ENCODE measurements at regions not wholly inside any gene's neighbourhood (a gene's known extent, or its start where the extent isn't known, plus 50 kb on each side); places are given as distances from the start of the nearest gene placed in this dataset.
"Not testable (repeated sequence)": the region's sequence is repeated elsewhere in the genome, so short reads cannot be mapped to it uniquely, and the experiment has no call there.

DNA sequence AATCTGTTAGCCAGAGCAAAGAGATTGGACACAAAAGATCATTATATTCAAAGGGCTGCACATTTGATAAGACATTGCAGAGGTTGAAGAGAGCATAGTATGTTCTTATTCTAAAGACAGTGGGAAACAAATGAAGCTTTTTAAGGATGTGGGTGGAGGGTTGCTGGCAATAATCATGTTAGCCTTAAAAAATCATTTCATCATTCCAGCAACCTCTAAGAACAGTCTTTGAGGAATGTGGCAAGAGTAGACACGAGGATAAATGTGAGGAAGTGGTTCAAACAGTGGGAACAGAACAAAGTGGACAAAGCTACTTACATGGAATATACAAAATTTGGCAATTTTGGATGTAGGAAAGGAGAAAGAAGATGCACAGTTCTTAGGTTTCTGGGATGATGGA, 167.3 kb upstream of the SPRY1 start:
- no peaks in the 10 kb centered on the region for H3K27me3 Mint-ChIP-seq
- H3K4me1 Mint-ChIP-seq: no peaks in the 10 kb centered on the region
- no peak for DNase-seq
- no peak overlapping the region for H3K4me3 Mint-ChIP-seq
- peaks cover 7% of the 10 kb centered on the region for H3K9me3 Mint-ChIP-seq
- CTCF ChIA-PET: no interaction called here
- peaks cover 20% of the 10 kb centered on the region for H3K36me3 Mint-ChIP-seq (ENCODE audit: low read depth)
- POLR2A ChIA-PET: no interaction called here
- H3K27ac Mint-ChIP-seq: no peak overlapping the region

GRCh38 chr4:123230061-123230460, 166.5 kb upstream of the SPRY1 start:
- ChIA-PET POLR2A (no interaction called here), CTCF (no interaction called here)
- H3K27ac Mint-ChIP-seq: no peak overlapping the region
- no peak for DNase-seq
- no peak overlapping the region for H3K4me3 Mint-ChIP-seq
- H3K9me3 Mint-ChIP-seq: peaks cover 3% of the 10 kb centered on the region
- H3K36me3 Mint-ChIP-seq (ENCODE audit: low read depth): peaks cover 20% of the 10 kb centered on the region
- no peaks in the 10 kb centered on the region for H3K27me3 Mint-ChIP-seq
- H3K4me1 Mint-ChIP-seq: no peaks in the 10 kb centered on the region

GRCh38 chr4:123232439-123232838, 164.2 kb upstream of the SPRY1 start:
- ChIA-PET POLR2A (no interaction called here), CTCF (no interaction called here)
- Mint-ChIP-seq H3K4me1 (no peaks in the 10 kb centered on the region), H3K27ac (no peak overlapping the region), H3K36me3 (ENCODE audit: low read depth) (peaks cover 17% of the 10 kb centered on the region), H3K27me3 (no peaks in the 10 kb centered on the region), H3K4me3 (no peak overlapping the region), H3K9me3 (peaks cover 5% of the 10 kb centered on the region)
- no peak for DNase-seq

GRCh38 chr4:123233136-123233768, 163.3 kb upstream of the SPRY1 start:
- H3K4me1 Mint-ChIP-seq: no peaks in the 10 kb centered on the region
- no peak for DNase-seq
- H3K36me3 Mint-ChIP-seq (ENCODE audit: low read depth): peaks cover 15% of the 10 kb centered on the region
- ChIA-PET POLR2A (no interaction called here), CTCF (no interaction called here)
- no peaks in the 10 kb centered on the region for H3K27me3 Mint-ChIP-seq
- peaks cover 5% of the 10 kb centered on the region for H3K9me3 Mint-ChIP-seq
- H3K4me3 Mint-ChIP-seq: no peak overlapping the region
- no peak overlapping the region for H3K27ac Mint-ChIP-seq

GRCh38 chr4:123234955-123235354, 161.6 kb upstream of the SPRY1 start:
- H3K36me3 Mint-ChIP-seq (ENCODE audit: low read depth): peaks cover 8% of the 10 kb centered on the region
- POLR2A ChIA-PET: no interaction called here
- no peak for DNase-seq

GRCh38 chr4:123235431-123235830, 161.2 kb upstream of the SPRY1 start:
- no peaks in the 10 kb centered on the region for H3K4me1 Mint-ChIP-seq
- no peak overlapping the region for H3K4me3 Mint-ChIP-seq
- H3K36me3 Mint-ChIP-seq (ENCODE audit: low read depth): peaks cover 6% of the 10 kb centered on the region
- H3K9me3 Mint-ChIP-seq: peaks cover 19% of the 10 kb centered on the region
- CTCF ChIA-PET: no interaction called here
- DNase-seq: no peak
- no peaks in the 10 kb centered on the region for H3K27me3 Mint-ChIP-seq
- POLR2A ChIA-PET: no interaction called here
- H3K27ac Mint-ChIP-seq: no peak overlapping the region

More at GRCh38 chr4:123234955-123235354, 161.6 kb upstream of the SPRY1 start:
- peaks cover 16% of the 10 kb centered on the region for H3K9me3 Mint-ChIP-seq
- no peak overlapping the region for H3K27ac Mint-ChIP-seq
- H3K27me3 Mint-ChIP-seq: no peaks in the 10 kb centered on the region
- CTCF ChIA-PET: no interaction called here
- no peak overlapping the region for H3K4me3 Mint-ChIP-seq
- H3K4me1 Mint-ChIP-seq: no peaks in the 10 kb centered on the region

DNA sequence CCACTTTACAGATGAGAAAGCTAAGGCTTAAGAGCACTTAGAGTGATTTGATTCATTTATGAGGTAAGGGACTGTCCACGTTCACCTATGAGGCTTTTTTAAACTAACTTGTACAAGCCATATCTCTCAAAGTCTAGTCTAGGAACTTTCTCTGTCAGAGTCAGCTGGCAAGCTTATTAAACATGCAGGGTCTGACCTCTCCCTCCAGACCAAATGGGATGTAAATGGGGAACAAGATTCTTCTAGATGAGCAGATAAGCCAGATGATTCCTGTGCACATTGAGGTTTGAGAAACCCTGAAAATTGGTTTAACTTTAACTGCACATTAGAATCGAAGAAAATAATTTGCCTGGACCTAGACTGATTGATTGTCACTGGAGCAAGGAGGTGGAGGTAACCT, 160.0 kb upstream of the SPRY1 start:
- peaks cover 4% of the 10 kb centered on the region for H3K36me3 Mint-ChIP-seq (ENCODE audit: low read depth)
- no peak for DNase-seq
- peaks cover 22% of the 10 kb centered on the region for H3K9me3 Mint-ChIP-seq
- ChIA-PET POLR2A (no interaction called here), CTCF (no interaction called here)
- no peaks in the 10 kb centered on the region for H3K4me1 Mint-ChIP-seq
- H3K27me3 Mint-ChIP-seq: no peaks in the 10 kb centered on the region
- H3K4me3 Mint-ChIP-seq: no peak overlapping the region
- no peak overlapping the region for H3K27ac Mint-ChIP-seq

- POLR2A ChIA-PET; H3K27ac Mint-ChIP-seq; H3K4me1 Mint-ChIP-seq; CTCF ChIA-PET; DNase-seq; H3K27me3 Mint-ChIP-seq; H3K36me3 Mint-ChIP-seq (ENCODE audit: low read depth); H3K4me3 Mint-ChIP-seq: not testable (repeated sequence)
- peaks cover 26% of the 10 kb centered on the region for H3K9me3 Mint-ChIP-seq
Observed at GRCh38 chr4:123240286-123240685, 156.3 kb upstream of the SPRY1 start.

DNA sequence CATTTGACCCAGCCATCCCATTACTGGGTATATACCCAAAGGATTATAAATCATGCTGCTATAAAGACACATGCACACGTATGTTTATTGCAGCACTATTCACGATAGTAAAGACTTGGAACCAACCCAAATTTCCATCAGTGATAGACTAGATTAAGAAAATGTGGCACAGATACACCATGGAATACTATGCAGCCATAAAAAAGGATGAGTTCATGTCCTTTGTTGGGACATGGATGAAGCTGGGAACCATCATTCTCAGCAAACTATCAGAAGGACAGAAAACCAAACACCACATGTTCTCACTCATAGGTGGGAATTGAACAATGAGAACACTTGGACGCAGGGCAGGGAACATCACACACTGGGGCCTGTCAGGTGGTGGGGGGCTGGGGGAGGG, 153.4 kb upstream of the SPRY1 start:
- H3K4me3 Mint-ChIP-seq; CTCF ChIA-PET; H3K4me1 Mint-ChIP-seq; H3K27me3 Mint-ChIP-seq; POLR2A ChIA-PET; H3K36me3 Mint-ChIP-seq (ENCODE audit: low read depth); DNase-seq; H3K27ac Mint-ChIP-seq: not testable (repeated sequence)
- H3K9me3 Mint-ChIP-seq: peaks cover 20% of the 10 kb centered on the region

DNA sequence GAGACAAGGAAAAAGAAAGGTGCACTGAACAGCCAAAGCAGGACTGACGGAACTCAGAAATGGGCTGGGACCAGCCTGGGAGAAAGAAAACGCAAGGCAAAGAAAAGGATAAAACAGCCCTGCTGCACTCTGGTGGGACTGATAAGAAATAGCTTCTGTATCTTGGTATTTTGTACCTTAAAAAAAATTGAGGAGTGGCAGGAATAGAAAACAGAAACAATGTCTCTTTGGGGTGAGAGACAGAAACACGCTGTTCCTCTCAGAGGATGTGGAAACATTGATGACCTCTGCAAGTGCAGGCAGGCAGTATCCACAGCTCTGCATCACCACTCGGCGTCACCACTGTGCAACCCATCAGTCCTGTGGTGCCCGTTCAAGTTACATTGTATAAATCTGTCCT, 152.5 kb upstream of the SPRY1 start:
- Mint-ChIP-seq H3K27ac (no peak overlapping the region), H3K9me3 (peaks cover 14% of the 10 kb centered on the region), H3K4me3 (no peak overlapping the region), H3K27me3 (no peaks in the 10 kb centered on the region), H3K4me1 (no peaks in the 10 kb centered on the region), H3K36me3 (ENCODE audit: low read depth) (peaks cover 2% of the 10 kb centered on the region)
- ChIA-PET POLR2A (no interaction called here), CTCF (no interaction called here)
- no peak for DNase-seq

DNA sequence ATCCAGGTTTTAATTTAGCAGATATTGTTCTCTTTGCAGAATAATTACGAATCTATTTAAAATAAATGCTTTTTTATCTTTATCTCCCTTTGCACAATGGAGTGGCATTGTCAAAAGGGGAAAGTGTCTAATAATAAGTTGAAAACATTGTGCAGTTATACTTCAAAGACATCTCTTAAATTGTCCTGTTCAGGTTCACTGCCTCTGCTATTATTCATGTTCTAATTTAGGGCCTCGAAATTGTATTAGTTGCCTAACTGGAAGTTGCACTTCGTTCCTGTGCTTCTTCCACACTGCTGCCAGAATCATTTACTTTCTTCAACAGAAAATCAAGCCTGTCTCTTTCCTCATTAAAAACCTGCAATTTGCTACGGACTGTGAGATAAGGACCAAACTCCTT, 150.5 kb upstream of the SPRY1 start:
- Mint-ChIP-seq H3K9me3 (peaks cover 4% of the 10 kb centered on the region), H3K36me3 (ENCODE audit: low read depth) (peaks cover 2% of the 10 kb centered on the region), H3K27ac (no peak overlapping the region), H3K4me3 (no peak overlapping the region), H3K4me1 (no peaks in the 10 kb centered on the region), H3K27me3 (no peaks in the 10 kb centered on the region)
- ChIA-PET CTCF (no interaction called here), POLR2A (no interaction called here)
- no peak for DNase-seq

DNA sequence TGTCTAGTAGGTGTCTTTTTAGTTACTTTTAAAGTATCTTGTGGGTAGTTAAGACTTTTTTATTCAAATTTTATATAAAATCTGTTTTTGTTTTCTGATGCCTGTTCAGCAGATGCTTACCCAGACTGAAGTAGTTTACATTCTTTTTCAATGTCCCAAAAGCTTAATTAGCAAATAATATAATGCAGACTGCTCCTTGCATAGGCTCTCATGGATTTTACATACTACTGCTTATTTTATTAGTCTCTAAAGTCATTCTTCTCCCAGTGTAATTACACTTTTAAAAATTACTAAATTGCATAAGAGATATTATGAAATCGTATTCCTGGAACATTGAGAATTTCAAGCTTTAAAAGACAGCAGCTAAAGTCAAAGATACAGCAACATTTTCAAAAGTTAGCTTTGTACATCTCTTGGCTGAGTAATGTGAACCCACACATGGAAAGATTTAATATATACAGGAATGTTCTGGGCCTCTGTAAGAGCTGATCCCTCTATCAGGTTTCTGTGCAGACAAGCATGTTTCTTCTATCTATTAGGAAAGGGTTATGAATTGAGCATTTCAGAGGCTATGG, 148.4 kb upstream of the SPRY1 start:
- Mint-ChIP-seq H3K9me3 (no peaks in the 10 kb centered on the region), H3K4me1 (no peaks in the 10 kb centered on the region), H3K27me3 (no peaks in the 10 kb centered on the region), H3K4me3 (no peak overlapping the region), H3K27ac (no peak overlapping the region), H3K36me3 (ENCODE audit: low read depth) (no peaks in the 10 kb centered on the region)
- no peak for DNase-seq
- ChIA-PET POLR2A (no interaction called here), CTCF (no interaction called here)

- no peaks in the 10 kb centered on the region for H3K36me3 Mint-ChIP-seq (ENCODE audit: low read depth)
- H3K27me3 Mint-ChIP-seq: no peaks in the 10 kb centered on the region
- DNase-seq: no peak
- H3K27ac Mint-ChIP-seq: no peak overlapping the region
- H3K4me1 Mint-ChIP-seq: no peaks in the 10 kb centered on the region
- ChIA-PET CTCF (no interaction called here), POLR2A (no interaction called here)
- H3K9me3 Mint-ChIP-seq: no peaks in the 10 kb centered on the region
- no peak overlapping the region for H3K4me3 Mint-ChIP-seq
Observed at GRCh38 chr4:123249821-123250220, 146.8 kb upstream of the SPRY1 start.

DNA sequence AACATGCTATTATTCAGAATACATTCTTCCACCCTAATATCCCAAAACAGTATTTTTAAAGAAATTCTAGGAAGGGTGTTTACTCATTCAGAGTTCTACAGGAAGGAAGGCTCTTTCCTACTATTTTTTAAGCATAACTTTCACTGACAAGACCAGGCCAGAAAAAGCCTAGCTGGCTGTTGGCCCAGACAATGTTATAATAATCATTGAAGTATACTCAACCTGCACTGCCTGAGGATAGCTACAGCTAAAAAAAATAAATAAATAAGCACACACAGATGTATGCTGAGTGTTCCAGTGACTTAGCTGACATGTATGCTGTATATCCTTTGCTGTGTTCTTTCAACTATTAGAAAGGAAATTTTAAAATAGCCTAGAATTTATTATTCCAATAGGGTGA, 145.8 kb upstream of the SPRY1 start:
- ChIA-PET POLR2A (no interaction called here), CTCF (no interaction called here)
- H3K27ac Mint-ChIP-seq: no peak overlapping the region

More for the DNA sequence above, 145.8 kb upstream of the SPRY1 start:
- no peaks in the 10 kb centered on the region for H3K9me3 Mint-ChIP-seq
- DNase-seq: no peak
- H3K36me3 Mint-ChIP-seq (ENCODE audit: low read depth): no peaks in the 10 kb centered on the region
- H3K4me3 Mint-ChIP-seq: no peak overlapping the region
- no peaks in the 10 kb centered on the region for H3K4me1 Mint-ChIP-seq
- no peaks in the 10 kb centered on the region for H3K27me3 Mint-ChIP-seq

All from activated CD4-positive, alpha-beta T cell treated with anti-CD3 and anti-CD28 coated beads, Interleukin-2, amount 10 ng/mL, durations not matched to agents 7 days and 5 days (primary cell).